A549 (cell line): ENCODE measurements at regions not wholly inside any gene's neighbourhood (a gene's known extent, or its start where the extent isn't known, plus 50 kb on each side); places are given as distances from the start of the nearest gene placed in this dataset.

Experiments
- ATAC-seq, 2 experiments: fragments of 200-7000 bp in 1 of 2; fragments of >200 bp in 1 of 2; cut with Nextera tagmentation in 1 of 2; cut with Tn5 transposase in 1 of 2; 3 replicates each; pipeline versions ENCODE4 v1.8.0 to v1.9.1; 2018 to 2020; ENCODE audit warnings: mild to moderate bottlenecking in 1 of 2, moderate library complexity in 1 of 2
- CTCF ChIA-PET: fragments of 300-600 bp; sonication (Branson Sonifier 250); formaldehyde crosslinking; extraction: SDS; loops from one replicate; lab custom pipeline; 2021; ENCODE audit warnings: antibody characterized with exemption, inconsistent platforms; lab: Yijun Ruan, JAX
- POLR2A ChIA-PET: fragments of 350-600 bp; formaldehyde crosslinking; extraction: SDS; loops from one replicate; lab custom pipeline; 2021; ENCODE audit warnings: antibody characterized with exemption, inconsistent platforms; lab: Yijun Ruan, JAX
- DNase-seq, 2 experiments: peaks; one replicate each; pipeline versions ENCODE4 v3.0.0 to v3.0.0-alpha.2; 2011 to 2016; ENCODE audit warnings: low read depth in 1 of 2, low spot score in 1 of 2
- FAIRE-seq: peaks from 2 replicates; lab custom pipeline; 2011; peaks lifted over from hg19 to GRCh38; lab: Jason Lieb, UNC
- H3K27ac ChIP-seq, 2 experiments: fragments of >200 bp; sonication (Bioruptor Twin); formaldehyde crosslinking; 3 replicates each; pipeline ENCODE4 v1.5.1; 2016 to 2017
- H3K4me1 ChIP-seq: fragments of >200 bp; sonication (Bioruptor Twin); formaldehyde crosslinking; 3 replicates; pipeline ENCODE4 v1.6.1; 2016
- H3K4me2 ChIP-seq: fragments of >200 bp; sonication (Bioruptor Twin); formaldehyde crosslinking; 3 replicates; pipeline ENCODE4 v1.6.1; 2016
- H3K4me3 ChIP-seq: fragments of >200 bp; sonication (Bioruptor Twin); formaldehyde crosslinking; 3 replicates; pipeline ENCODE4 v1.5.1; 2016
- H3K9me3 ChIP-seq: fragments of >200 bp; sonication (Bioruptor Twin); formaldehyde crosslinking; 3 replicates; pipeline ENCODE4 v1.6.1; 2016
- BHLHE40 ChIP-seq: IDR thresholded peaks from 2 replicates; pipeline ENCODE4 v1.6.1; 2012; ENCODE audit warnings: low read depth, low read length, inconsistent platforms
- CBX2 ChIP-seq: fragments of 200-600 bp; sonication (generic); IDR thresholded peaks from 2 replicates; pipeline ENCODE4 v1.6.1; 2016; ENCODE audit warnings: low read depth, mild to moderate bottlenecking, borderline replicate concordance
- CBX8 ChIP-seq: fragments of 200-600 bp; sonication (generic); IDR thresholded peaks from 2 replicates; pipeline ENCODE4 v1.6.1; 2016
- CTCF ChIP-seq: fragments of >200 bp; sonication (Bioruptor Twin); formaldehyde crosslinking; IDR thresholded peaks from 3 replicates; pipeline ENCODE4 v1.5.1; 2016
- E2F6 ChIP-seq: IDR thresholded peaks from 2 replicates; pipeline ENCODE4 v1.6.1; 2012; ENCODE audit warnings: low read depth, borderline replicate concordance
- FOSB ChIP-seq: fragments of 250-450 bp; sonication (Bioruptor Pico); IDR thresholded peaks from 2 replicates; pipeline ENCODE4 v1.5.0; 2020; ENCODE audit warnings: mild to moderate bottlenecking, moderate library complexity
- GATA3 ChIP-seq: IDR thresholded peaks from 2 replicates; pipeline ENCODE4 v1.6.1; 2012; ENCODE audit warnings: borderline replicate concordance
- HMGXB4 ChIP-seq: fragments of 250-450 bp; sonication (Bioruptor Pico); IDR thresholded peaks from 2 replicates; pipeline ENCODE4 v1.5.0; 2021; ENCODE audit warnings: mild to moderate bottlenecking, moderate library complexity, borderline replicate concordance
- KDM1A ChIP-seq: fragments of 200-600 bp; sonication (generic); IDR thresholded peaks from 2 replicates; pipeline ENCODE4 v1.6.1; 2016; ENCODE audit warnings: low read depth, mild to moderate bottlenecking
- MYC ChIP-seq: IDR thresholded peaks from 2 replicates; pipeline ENCODE4 v1.6.1; 2012; ENCODE audit warnings: mild to moderate bottlenecking, inconsistent platforms, low read length, improper control_type of control experiment, borderline replicate concordance
- NFE2L2 ChIP-seq: fragments of 150-350 bp; conservative IDR thresholded peaks from 2 replicates; pipeline ENCODE4 v1.6.1; 2014; ENCODE audit warnings: low read length
- SREBF2 ChIP-seq: fragments of 450-650 bp; IDR thresholded peaks from 2 replicates; pipeline ENCODE4 v1.6.1; 2014; ENCODE audit warnings: mild to moderate bottlenecking, moderate library complexity
- TFCP2L1 ChIP-seq: fragments of 250-450 bp; sonication (Bioruptor Pico); IDR thresholded peaks from 2 replicates; pipeline ENCODE4 v1.5.0; 2021; ENCODE audit warnings: mild to moderate bottlenecking
- TP53 ChIP-seq: fragments of 250-450 bp; sonication (Bioruptor Pico); IDR thresholded peaks from 2 replicates; pipeline ENCODE4 v1.5.0; 2021; ENCODE audit warnings: mild to moderate bottlenecking, moderate library complexity
- ZC3H11A ChIP-seq: fragments of 450-650 bp; IDR thresholded peaks from 2 replicates; pipeline ENCODE4 v1.6.1; 2014; ENCODE audit warnings: antibody characterized with exemption, mild to moderate bottlenecking
- ZFP36 ChIP-seq: fragments of 450-650 bp; IDR thresholded peaks from 2 replicates; pipeline ENCODE4 v1.6.1; 2014; ENCODE audit warnings: borderline replicate concordance; ENCODE audit not compliant: partially characterized antibody
- WGBS: methylation state at CpG from one replicate; pipeline ENCODE4 v1.1.6; 2017; ENCODE audit errors: missing lambda C conversion rate; 5-methylcytosine and 5-hydroxymethylcytosine counted together

- no peak for TF ChIP-seq HMGXB4 (CRISPR knock-in tag)
- no peak for TF ChIP-seq ZC3H11A
Observed at GRCh38 chr13:72508392-72508791, 219.0 kb downstream of the MZT1 start (continued).

GRCh38 chr13:72507416-72508199, 219.8 kb downstream of the MZT1 start:
- ChIA-PET POLR2A (no interaction called here), CTCF (no interaction called here)
- 7% methylated on average over 9 of the region's 9 CpGs for WGBS
- TF ChIP-seq TP53 (CRISPR knock-in tag), result no peak
- no peak for TF ChIP-seq TFCP2L1 (CRISPR knock-in tag)
- no peak for TF ChIP-seq BHLHE40
- no peak for TF ChIP-seq ZFP36
- no peak for TF ChIP-seq CBX8
- no peak overlapping the region for H3K27ac ChIP-seq
- no peak overlapping the region for H3K4me3 ChIP-seq
- ATAC-seq, result no peak
- no peak for DNase-seq
- H3K9me3 ChIP-seq, result no peaks in the 10 kb centered on the region
- no peak for FAIRE-seq
- H3K4me1 ChIP-seq, result no peaks in the 10 kb centered on the region
- 0 out of 3 replicates have a peak overlapping the region, but pooled peaks have one; percentile 12 for H3K4me2 ChIP-seq

GRCh38 chr13:72506706-72507105, 220.7 kb downstream of the MZT1 start:
- no peaks in the 10 kb centered on the region for H3K9me3 ChIP-seq
- ChIA-PET POLR2A (no interaction called here), CTCF (no interaction called here)
- no peaks in the 10 kb centered on the region for H3K4me1 ChIP-seq
- no peak overlapping the region for H3K27ac ChIP-seq
- H3K4me3 ChIP-seq, result no peak overlapping the region
- no peak for DNase-seq
- TF ChIP-seq TFCP2L1 (CRISPR knock-in tag) (no peak), CBX2 (no peak), MYC (no peak), E2F6 (no peak), KDM1A (no peak), SREBF2 (no peak), FOSB (CRISPR knock-in tag) (no peak), GATA3 (no peak)
- ATAC-seq, result no peak
- FAIRE-seq, result no peak
- H3K4me2 ChIP-seq, result no peak overlapping the region

GRCh38 chr13:72505376-72505775, 222.1 kb downstream of the MZT1 start:
- ChIA-PET POLR2A (no interaction called here), CTCF (no interaction called here)
- FAIRE-seq, result no peak
- Histone ChIP-seq H3K4me1 (no peaks in the 10 kb centered on the region), H3K4me2 (no peak overlapping the region), H3K9me3 (no peaks in the 10 kb centered on the region), H3K27ac (no peak overlapping the region), H3K4me3 (no peak overlapping the region)
- ATAC-seq, result no peak
- no peak for DNase-seq
- TF ChIP-seq TP53 (CRISPR knock-in tag), result no peak
- TF ChIP-seq CTCF, result no peak
- TF ChIP-seq NFE2L2, result no peak
